Stomach (tissue), 4 donors: ENCODE measurements at regions not wholly inside any gene's neighbourhood (a gene's known extent, or its start where the extent isn't known, plus 50 kb on each side); places are given as distances from the start of the nearest gene placed in this dataset.

Experiments used
- CTCF ChIP-seq, 7 experiments: fragments of 450-650 bp in 4 of 7; fragments of 200-600 bp in 3 of 7; sonication (generic) in 3 of 7; IDR thresholded peaks; one replicate each; pipeline ENCODE4 v1.5.1; 2016 to 2019; ENCODE audit warnings: antibody characterized with exemption in 7 of 7, control low read depth in 2 of 7, mild to moderate bottlenecking in 1 of 7
- EP300 ChIP-seq: sonication (generic); formaldehyde crosslinking; IDR thresholded peaks from one replicate; pipeline ENCODE4 v1.6.1; 2017; ENCODE audit warnings: antibody characterized with exemption

GRCh38 chr10:128432011-128432410 is 305.8 kb upstream of the MKI67 start:
- TF ChIP-seq EP300, result no peak
- no peak for TF ChIP-seq CTCF (IDR thresholded peaks at IDR 0.05)
